ENCODE measurements at regions not wholly inside any gene's neighbourhood (a gene's known extent, or its start where the extent isn't known, plus 50 kb on each side); places are given as distances from the start of the nearest gene placed in this dataset.
"Not testable (repeated sequence)": the region's sequence is repeated elsewhere in the genome, so short reads cannot be mapped to it uniquely, and the experiment has no call there.

DNA sequence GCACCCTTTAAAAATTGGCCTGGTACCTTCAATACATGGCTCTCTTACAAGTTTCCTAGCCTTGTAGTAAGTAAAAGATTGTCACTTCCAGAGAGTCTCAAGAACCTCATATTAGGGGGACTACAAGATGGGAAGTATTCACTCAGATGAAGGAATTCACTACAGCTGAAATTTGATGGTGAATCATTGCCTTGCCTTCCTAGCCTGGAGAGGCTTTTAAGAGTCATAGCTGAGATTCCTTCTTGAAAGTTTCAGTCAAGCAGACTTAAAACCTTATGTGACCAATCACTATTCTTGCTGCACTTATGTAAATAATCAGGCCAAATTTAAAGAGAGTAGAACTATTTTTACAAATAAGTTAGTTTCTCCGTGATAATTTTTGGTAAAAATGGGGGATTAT lies 451.6 kb downstream of the TRHDE start:
- no peak for DNase-seq

DNA sequence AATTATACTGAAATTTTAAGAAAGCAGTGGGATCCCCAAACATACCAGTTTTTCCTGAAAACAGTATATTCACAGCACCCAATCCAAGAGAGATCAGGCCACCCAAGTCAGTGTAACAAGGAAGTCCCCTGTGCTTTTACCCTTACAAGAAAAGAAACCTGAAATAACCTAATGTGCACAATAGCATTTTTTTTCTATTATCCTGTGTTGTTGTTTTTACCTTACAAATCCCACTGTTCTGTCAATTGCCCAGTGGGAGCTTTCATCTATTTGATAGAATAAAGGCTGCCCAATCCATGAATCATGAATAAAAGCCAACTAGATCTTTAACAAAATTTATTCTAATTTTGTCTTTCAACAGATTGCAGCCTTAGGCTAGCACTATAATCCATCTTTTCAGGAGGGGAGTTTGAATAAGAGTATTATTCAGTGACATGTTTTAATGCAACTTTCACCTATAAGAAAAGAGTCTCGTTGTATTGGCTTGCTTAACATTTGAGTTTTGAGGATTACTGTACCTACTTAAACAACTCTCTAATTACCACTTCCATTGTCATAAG lies 457.4 kb downstream of the TRHDE start:
- DNase-seq, result no peak

DNA sequence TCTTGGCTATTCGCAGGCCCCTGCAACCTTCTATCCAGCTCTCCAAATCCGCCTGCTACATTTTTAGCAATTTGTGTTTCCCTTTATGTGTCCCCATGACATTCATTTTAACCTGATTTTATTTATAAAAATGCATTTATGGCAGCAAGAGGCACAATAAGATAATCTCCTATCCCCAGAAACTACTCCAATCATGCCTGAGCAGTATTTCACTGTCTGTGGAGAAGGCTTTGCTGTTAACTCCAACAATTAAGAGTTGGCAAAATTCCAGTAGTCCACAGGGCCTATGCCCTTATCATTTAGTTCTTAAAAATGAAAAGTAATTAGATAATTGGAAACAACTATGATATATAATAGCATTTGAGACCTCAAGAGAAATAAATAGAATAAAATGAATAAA lies 462.4 kb downstream of the TRHDE start:
- DNase-seq, result no peak

DNA sequence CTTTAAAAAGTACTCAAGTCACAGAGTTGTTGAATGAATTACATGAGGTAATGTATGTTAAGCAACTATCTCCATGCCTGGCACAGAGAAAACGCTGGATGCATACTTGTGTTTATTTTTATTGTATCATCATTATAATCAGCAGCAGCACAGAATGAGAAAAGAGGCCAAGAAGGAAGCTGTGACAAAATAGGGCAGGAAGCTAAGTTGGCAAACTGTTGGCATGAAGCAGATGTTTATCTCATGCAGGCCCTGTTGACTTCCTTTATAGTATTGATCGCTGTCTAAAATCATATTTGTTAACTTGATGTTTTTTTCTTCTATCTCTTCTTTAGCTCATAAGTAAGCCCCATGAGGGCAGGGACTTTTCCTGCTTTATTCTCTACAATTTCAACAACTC lies 466.6 kb downstream of the TRHDE start:
- DNase-seq, result no peak

DNA sequence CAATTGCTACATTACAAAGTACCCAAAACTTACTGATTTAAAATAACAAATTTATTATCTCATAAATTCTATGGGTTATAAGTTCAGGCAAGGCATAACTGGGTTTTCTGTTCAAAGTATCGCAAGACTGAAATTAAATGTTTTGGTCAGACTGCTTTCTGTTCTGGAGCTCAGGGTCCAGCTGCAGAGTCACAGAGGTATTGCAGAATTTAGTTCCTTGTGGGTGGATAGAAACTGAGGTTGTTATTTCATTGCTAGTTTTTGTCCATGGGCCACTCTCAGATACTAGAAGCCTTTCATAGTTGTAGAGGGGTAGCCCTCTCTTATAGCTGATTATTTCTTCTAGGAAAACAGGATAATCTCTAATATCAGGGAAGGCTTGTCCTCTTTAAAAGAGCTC lies 467.9 kb downstream of the TRHDE start:
- no peak for DNase-seq

DNA sequence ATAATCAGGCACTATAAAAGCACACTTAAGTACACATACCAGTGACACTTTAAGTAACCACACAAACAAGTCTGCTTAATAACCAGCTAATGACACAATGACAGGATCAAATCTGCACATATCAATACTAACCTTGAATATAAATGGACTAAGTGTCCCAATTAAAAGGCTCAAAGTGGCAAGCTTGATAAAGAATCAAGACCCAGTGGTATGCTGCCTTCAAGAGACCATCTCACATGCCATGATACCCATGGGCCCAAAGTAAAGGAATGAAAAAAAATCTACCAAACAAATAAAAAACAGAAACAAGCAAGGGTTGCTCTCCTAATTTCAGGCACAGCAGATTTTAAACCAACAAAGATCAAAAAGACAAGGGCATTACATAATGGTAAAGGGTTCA lies 470.4 kb downstream of the TRHDE start:
- DNase-seq, result no peak

DNA sequence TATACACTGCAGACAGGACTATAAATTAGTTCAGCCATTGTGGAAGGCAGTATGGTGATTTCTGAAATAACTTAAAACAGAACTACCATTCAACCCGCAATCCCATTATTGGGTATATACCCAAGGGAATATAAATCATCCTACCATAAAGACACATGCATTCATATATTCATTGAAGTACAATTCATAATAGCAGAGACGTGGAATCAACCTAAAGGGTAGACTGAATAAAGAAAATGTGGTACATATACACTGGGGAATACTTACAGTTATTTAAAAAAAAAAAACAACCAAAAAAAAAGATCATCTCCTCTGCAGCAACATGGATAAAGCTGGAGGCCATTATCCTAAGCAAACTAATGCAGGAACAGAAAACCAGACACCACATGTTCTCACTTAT lies 473.9 kb downstream of the TRHDE start:
- no peak for DNase-seq

DNA sequence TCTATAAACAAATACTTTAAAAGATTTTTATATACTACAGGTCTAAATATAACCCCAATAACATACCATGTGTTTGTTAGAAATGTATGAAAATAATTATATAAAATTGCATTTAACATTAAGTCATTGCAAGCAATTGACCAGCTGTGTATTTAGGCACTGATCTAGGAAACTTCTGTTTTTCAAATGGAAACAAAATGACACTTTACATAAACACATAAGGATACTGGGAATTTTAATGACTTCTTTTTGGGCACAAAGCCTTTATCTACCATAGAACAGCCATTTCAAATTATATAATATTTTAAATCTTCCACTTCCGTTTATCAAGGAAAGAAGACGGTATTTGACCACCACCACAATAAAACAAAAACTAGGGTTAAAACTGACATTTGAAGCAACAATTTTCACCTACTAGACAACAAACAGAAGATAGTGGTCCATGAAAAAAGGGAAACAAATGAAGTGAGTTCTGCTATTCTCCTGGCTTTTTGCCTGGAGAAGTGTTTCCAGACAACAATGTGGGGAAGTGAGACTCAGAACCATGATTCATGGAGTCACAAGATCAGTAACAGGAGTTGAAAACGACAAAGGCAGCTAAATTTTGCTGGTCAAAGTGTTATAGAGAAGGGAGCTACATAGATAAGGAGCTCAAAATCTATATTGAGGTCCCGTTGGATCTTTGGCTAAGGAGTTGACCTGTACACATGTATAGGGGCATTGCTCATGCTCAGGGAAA lies 475.1 kb downstream of the TRHDE start:
- DNase-seq, result no peak

DNA sequence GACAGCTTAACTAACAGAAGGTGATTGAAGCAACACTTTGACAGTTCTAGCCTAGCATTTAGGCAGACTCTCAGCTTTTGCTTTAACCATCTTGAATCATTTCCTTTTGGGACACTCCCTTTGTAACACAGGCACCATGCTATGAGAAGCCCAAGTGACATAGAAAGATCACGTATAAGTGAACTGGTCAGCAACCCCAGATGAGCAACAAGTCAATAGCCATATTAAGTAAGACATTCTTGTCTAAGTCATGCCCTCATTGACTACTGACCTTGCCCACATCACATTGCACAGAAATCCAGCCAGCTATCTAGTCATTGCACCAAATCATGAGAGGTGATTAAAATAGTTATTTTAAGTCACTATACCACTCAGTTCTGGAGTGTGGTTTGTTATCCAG lies 476.8 kb downstream of the TRHDE start:
- no peak for DNase-seq

DNA sequence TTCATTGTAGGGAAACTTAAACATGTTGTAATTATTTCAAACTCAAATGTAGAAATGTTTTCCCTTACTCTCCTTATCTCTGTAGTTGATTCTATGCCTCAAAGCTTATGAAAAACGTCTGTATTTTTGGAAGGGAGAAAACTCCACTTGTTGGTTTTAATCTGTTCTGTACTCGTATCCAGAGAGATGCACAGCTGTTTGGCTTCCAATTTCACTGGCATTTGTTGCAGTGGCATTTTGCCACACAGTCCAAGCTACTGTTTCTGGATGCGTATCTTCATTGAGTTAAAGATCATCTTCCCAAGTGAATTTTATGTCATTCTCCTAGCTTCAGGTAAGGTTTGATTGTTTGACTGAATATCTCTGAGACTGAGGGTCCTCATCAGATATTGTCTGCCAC lies 481.4 kb downstream of the TRHDE start:
- DNase-seq, result no peak

DNA sequence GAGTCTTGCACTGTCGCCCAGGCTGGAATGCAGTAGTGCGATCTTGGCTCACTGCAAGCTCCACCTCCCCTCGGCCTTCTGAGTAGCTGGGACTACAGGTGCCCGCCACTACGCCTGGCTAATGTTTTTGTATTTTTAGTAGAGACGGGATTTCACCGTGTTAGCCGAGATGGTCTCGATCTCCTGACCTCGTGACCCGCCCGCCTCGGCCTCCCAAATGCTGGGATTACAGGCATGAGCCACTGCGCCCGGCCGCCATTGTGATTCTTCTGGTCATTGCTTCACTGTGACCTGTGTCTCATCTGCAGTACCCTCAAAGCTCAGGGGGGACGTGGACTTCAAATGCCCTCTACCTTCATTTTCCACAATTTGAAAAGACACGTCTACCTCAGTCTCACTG lies 481.9 kb downstream of the TRHDE start:
- DNase-seq, result not testable (repeated sequence)

DNA sequence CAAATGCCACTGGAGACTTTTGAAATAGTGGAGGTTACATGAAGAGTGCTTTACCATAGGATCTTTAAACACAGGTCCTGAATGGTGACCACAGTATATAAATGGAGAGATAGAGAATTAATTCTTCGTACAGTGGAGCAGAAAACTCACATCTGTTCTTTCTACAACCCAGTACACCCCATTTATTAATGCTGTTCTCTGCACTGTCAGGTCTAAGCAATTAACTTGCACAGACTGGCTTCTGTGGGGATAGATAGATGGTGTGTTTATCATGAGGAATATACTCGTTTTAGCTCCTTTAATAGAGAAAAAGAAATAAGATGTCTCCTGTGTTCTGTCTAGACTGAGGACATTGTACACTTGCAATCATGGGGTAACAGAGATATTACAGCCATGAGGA lies 494.3 kb downstream of the TRHDE start:
- DNase-seq, result no peak

DNA sequence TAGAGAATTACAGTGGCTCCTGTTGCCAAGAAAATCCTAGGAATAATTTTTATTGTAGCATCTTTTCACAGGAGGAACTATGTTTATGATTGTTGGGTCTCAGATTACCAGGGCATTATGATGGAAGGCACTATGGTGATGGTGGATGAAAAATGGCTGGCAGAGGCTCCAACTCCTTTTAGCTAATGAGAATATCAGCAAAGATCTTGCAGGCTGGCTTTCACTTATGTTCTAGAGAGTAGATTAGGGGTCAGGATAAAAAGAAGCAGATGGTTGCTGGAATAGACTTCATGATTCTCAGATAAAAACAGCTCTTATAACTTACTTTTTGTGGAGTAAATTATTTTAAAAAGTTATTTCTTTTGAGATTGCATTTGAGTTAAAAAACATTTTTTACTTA lies 501.9 kb downstream of the TRHDE start:
- no peak for DNase-seq

DNA sequence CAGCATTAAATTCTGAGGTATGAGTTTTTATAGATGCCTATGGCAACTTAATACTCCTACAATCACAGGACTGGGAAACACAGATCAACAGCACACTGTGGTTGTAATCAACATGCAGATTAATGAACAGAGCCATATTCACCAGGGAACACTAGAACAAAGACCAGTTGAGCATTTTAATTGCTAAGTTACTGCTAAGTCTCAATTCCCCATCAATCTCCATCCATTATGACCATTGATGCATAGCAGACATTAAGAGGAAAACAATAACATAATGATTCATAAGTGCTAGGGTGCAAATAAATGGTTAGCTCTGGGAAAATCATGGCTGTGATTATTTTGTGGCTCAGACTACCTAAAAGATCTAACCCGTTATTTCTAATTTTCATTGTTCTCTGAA lies 505.6 kb downstream of the TRHDE start:
- DNase-seq, result no peak

DNA sequence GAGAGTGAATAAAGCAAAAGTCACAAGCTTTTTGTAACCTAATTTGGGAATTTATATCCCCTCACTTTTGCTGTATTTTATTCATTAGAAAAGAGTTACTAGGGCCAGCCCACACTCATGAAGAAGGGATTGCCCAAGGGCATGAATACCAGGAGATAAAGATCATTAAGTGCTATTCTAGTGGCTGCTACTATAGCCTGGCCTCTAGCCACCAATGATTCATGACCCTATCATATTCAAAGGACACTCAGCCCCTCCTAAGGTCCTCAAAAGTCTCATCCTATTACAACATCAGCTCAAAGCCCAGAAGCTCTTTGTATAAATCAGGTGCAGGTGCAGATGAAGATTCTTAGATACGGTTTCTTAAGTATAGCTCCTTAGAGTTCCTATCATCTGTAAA lies 518.1 kb downstream of the TRHDE start:
- DNase-seq, result no peak

DNA sequence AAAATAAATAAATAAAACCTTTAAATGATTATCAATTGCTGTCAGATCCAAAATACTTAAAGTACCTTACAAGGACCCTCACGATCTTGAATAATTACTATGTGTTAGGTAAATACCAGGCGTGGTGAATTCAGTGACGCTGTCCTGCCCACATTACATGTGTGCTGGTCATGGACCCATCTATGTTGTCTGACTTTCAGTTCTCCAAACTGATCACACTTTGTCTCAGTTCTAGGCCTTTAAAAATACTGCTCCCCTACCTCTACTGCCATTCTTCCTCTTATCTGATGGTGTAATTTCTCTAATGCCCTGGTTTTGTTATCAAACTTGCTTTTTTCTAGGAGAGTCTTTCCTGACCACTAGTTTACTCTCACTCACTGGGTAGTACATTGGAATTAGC lies 520.7 kb downstream of the TRHDE start:
- DNase-seq, result no peak

DNA sequence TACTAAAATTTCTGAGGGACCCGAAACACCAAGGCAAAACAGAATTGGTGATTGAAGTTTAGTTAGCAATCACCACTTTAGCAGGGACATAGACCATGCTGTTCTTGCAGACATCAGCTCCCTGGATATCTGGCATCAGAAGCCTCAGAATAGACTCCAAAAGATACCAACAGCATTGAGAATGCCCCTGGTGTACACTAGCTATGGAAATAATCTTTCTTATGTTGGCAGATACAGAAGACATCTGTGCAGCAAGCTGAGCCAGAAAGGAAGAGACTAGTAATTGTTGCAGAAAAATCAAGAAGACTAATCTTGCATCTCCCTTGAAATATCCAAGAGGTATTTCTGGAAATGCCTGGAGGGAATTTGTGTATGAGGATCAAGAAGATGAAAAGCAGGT lies 521.6 kb downstream of the TRHDE start:
- no peak for DNase-seq

DNA sequence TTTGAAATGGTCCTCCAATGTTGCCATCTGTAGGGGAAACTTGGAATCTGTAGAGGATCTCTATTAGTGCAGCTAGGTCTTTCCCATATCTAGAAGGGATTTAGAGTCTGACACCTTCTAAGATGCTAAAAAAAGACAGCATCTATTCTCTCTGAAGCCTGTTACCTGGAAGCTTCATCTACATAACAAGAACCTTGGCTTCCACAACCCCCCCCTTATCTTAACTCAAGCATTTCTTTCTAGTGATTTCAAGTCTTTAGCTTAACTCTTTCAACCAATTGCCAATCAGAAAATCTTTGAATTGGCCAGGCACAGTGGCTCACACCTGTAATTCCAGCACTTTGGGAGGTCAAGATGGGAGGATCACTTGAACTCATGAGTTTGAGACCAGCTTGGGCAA lies 543.3 kb downstream of the TRHDE start:
- no peak for DNase-seq

DNA sequence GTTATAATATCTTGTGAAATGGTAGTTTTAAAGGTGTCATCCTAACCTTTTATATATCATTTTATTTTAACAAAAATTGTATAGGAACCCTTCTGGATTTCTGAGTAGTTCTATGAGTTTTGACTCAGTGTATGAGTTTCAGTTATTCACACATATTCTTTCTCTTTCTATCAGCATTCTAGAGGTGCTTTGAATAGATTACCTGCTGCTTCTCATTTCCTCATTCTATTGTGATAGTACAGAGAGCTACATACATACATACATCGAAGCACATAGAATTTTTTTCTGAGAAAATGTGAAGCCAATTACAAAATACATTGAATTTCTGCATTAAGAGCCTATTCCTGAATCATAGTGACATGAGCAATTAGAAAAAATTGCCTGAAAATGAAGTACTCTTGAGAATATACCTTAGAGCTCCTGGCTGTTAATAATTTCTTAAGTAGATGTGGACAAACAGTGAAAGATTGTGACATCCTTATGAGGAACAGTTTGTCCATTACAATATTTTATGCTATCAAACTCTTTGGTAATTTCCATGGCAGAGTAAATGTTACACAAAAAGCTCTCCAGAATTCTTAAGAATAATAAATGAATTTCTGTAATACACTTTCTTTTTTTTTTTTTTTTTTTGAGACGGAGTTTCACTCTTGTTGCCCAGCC lies 556.6 kb downstream of the TRHDE start:
- no peak for DNase-seq

DNA sequence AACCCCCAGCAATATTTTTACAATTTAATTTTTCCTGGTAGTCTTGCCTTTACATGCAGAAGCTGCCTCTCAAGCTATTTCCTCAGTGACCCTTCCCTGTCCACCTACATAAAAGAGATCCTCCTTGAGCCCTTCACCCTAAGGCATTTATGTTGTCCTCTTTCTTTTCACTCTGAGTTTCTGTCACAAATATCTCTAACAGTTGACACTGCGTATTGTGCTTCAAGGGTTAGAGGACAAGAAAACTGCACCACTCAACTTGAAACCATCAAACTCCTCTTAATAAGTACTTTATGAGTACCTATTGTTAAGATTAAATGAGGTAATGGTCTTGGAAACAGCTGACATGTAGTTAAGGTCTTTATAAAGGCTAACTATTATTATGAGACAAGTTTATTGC lies 557.7 kb downstream of the TRHDE start:
- no peak for DNase-seq

DNA sequence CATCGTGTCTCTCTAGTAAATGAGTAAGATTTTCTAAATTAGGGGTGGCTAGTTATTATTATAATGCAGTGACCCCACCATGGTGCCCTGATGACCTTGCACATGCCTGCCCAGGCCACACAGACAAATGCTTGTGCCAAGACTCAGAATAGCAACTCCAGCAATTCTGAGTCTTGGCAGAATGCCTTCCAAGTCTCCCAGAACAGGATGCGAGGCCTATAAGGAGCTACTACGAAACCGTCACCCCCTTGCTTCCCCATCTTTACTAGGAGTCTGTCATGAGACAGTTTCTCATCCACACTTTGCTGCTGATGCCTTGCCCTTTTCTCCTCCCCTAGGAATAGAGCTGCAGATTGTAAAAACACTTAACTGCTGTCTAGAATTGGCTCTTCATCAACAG lies 559.9 kb downstream of the TRHDE start:
- DNase-seq, result no peak

DNA sequence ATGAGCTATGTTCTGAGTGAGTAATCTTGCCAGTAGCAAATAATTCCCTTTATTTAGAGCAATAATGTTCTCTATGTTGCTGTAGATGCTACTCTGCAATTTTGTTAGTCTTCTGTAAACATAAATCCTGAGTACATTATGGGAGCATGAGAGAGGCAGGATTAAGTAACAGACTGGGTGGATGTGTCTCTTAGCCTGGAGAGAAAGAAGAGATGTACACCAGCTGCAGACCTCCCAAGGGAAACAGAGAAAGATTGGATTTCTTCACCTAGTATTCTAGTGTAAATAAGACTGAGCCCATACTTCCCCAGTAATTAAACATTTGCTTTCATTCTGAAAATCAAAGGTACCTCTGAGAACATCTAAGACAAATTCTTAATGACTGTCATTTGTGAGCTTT lies 564.0 kb downstream of the TRHDE start:
- no peak for DNase-seq

DNA sequence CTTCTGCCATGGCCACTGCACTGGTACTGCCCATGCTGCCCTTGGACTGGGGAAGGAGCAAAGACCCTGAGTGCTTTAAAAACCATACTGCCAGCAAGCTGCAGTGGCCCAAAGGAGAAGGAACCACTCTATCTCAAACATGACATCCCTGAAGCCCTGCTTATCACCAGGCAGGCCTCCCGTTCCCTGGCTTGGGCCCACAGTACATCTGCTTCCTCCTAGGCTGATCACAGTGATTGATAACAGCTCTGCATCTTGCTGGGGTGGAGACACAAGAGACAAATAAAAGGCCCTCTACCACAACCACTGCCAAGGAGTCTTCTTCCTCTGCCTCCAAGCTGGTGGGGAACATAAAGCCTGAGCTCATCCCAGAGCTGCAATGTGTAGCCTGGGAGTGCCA lies 567.5 kb downstream of the TRHDE start:
- no peak for DNase-seq

DNA sequence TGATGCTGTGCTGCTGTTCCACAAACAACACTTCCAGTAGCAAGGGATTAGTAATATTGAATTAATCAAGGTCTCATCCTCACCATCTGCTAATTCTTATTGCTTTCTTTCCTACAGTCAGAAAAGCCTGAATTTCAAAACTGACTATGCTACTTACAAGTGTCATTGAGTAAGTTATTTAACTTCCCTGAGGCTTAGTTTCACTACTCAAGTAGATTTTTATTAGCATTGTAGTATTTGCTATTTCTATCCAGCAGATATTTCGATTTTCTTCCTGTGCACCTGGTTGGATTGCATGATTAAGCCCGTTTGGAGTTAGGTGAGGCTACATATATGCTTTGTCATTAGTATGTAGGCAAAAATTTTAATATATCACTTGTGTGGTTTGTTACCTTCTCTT lies 591.5 kb downstream of the TRHDE start:
- DNase-seq, result no peak

DNA sequence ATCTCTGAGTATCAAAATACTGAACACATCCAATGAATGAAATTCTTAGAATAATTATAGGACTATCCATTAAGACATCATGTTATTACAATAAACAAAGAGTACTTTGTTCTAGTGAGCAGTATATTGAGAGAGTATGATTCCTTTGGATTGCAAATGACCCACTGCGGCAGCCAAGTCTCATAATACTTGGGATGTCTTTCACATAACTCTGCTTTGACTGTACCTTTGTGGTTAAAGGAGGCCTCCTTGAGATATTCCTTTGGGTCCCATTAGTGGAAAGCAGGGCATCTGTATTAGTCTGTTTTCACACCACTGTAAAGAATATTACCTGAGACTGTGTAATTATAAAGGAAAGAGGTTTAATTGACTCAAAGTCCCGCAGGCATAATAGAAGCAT lies 593.8 kb downstream of the TRHDE start:
- no peak for DNase-seq
